Stimulated activated CD8-positive, alpha-beta memory T cell treated with anti-CD3 and anti-CD28 coated beads, Interleukin-12 subunit alpha, Interleukin-12 subunit beta, amount 100 ng/mL, for 24 hours (primary cell): ENCODE measurements at regions not wholly inside any gene's neighbourhood (a gene's known extent, or its start where the extent isn't known, plus 50 kb on each side); places are given as distances from the start of the nearest gene placed in this dataset.

Source experiments
- DNase-seq: peaks from one replicate; pipeline ENCODE4 v3.0.0-alpha.2; 2020; ENCODE audit errors: extremely low read depth

GRCh38 chr10:131773370-131774343, 127.2 kb upstream of the PPP2R2D start:
- no peak for DNase-seq

DNA sequence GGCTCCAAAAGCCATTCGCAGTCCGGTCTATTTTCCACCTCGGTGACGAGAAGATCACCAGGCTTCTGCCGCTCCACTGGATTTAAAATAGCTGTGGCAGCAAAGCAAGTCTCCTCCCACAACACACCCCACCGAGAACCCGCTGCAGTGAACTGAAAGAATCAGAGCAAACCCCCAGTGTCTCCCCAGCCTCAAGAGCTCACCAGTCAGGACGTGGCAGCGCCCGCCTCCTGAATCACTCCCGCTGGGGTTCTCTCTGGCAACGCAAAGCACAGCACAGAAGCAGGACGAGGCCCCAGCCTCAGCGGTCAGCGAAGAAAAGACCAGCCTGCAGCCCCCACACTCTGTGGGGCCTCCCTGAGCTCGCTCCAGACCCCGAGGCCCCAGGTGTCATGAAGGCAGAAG, 126.1 kb upstream of the PPP2R2D start:
- no peak for DNase-seq

DNA sequence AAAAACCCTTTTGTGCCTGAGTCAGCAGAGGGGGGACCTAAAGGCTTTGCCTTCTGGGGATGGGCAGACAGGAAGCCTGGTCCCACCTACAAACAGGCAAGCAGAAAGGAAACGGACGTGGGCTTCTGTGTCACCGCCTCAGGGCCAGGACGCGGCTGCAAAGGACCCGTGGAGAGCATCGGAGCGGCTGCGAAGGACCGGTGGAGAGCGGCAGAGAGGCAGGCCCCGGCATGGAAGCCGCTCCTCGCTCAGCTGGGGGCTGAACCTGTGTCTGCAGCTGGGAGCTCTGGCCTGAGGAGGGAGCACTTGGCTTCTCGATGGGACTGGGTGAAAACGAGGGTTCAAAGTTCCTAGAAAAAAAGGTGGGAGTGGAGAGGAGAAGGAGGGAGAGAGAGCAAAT, 125.4 kb upstream of the PPP2R2D start:
- no peak for DNase-seq

GRCh38 chr10:131775833-131776232, 125.0 kb upstream of the PPP2R2D start:
- no peak for DNase-seq

DNA sequence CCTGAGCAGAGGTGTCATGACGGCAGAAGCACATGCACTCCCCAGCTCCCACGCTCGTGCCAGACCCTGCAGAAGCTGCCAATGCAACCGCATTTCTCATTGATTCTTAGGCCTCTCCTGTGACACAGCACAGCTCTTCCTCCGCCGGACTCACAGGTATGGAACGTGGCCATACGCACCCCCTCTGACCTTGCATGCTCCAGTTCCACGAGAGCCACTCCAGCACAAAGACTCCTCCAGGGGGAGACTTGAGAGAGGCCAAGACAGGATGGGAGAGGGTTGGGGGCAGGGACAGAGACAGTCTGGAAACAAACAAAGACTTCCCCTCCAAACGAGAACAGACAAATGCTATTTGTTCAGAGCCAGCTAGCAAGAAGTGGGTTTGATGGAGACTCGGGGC, 124.3 kb upstream of the PPP2R2D start:
- no peak for DNase-seq

GRCh38 chr10:131777162-131777561, 123.6 kb upstream of the PPP2R2D start:
- DNase-seq = no peak

DNA sequence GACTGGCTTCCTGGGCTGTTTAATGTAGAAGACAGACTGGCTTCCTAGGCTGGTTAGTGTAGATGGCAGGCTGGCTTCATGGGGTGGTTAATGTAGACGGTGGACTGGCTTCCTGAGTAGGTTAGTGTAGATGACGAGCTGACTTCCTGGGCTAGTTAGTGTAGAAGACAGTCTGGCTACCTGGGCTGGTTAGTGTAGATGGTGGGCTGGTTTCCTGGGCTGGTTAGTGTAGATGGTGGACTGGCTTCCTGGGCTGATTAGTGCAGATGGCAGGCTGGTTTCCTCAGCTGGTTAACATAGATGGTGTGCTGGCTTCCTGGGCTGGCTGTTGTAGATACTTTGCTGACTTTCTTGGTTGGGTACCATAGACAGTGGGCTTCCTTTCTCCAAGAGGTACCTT, 122.9 kb upstream of the PPP2R2D start:
- DNase-seq = no peak

- DNase-seq = no peak
Measured at GRCh38 chr10:131778385-131778784, 122.4 kb upstream of the PPP2R2D start.

DNA sequence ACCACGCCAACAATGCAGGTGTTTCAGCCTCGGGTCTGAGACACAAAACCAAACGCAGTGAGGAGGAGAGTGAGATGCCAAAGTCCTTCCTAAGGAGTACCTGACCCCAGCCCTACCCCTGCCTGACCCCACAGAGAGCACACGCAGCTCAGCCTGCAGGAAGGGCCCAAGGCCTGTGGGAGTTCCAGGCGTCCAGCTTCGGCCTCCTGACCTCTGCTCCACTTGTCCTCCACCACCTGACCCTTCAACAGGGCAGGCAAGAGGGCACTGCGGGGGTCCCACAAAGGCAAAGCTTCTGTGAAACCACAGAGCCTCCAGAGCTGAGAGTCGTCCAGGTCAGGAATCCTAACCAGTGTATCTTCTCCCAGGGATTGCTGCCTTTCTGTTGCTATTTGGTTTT, 122.0 kb upstream of the PPP2R2D start:
- DNase-seq = no peak

- DNase-seq = no peak
Measured at GRCh38 chr10:131779661-131780394, 121.0 kb upstream of the PPP2R2D start.

- DNase-seq = no peak
Measured at GRCh38 chr10:131781076-131781475, 119.7 kb upstream of the PPP2R2D start.

- no peak for DNase-seq
Measured at GRCh38 chr10:131781791-131782190, 119.0 kb upstream of the PPP2R2D start.

DNA sequence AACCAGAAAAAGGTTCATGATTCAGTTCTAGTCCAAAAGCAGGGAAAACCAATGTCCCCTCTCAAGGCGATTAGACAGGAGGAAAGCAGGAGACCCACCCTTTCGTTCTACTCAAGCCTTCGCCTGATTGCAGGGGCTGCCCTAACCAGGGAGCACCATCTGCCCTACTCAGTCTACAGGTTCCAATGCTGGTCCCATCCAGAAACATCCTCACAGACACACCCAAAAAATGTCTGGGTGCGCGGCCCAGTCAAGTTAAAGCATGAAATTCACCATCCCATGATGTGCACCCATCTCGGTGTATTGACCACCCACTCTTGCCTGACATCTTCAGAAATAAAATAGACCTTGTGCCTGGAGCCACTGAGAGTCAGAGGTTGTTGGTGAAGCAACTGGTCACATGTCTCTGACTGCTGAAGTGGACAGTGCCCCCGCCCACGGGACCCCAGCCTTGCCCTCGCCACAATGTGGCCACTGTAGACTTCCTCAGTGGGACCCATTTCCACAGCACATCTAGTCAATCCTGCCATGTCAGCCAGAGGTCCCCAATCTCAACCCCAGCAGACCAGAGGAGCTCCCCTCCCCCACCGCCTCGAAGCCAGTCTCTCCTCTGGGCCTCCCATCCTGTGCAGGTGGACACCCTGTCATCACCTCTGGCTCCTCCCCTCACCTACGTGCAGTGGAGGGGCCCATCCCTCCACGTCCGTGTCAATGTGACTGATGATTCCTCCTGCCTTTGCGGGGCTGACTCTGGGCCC, 116.3 kb upstream of the PPP2R2D start:
- DNase-seq = no peak

- no peak for DNase-seq
Measured at GRCh38 chr10:131785121-131785460, 115.7 kb upstream of the PPP2R2D start.

GRCh38 chr10:131786756-131787605, 113.8 kb upstream of the PPP2R2D start:
- DNase-seq = no peak

DNA sequence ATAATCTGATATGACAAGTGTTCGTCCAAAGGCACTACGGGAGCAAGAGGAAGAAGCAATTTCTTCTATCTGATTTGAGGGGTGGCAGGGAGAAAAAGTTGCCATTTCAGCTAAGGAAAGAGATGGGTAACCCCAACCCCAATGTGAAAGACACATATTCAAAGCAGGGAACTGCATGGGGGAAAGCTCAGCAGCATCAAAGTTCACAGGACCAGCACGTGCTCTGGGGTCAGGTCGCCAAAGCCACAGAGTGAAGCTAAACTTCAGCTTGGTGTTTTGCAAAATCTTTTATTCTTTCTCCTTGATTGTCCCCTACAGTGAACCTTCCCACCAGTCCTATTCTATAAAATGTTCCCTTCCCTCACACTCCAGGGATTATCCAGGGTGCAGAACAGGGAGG, 112.8 kb upstream of the PPP2R2D start:
- no peak for DNase-seq

GRCh38 chr10:131788386-131788785, 112.4 kb upstream of the PPP2R2D start:
- no peak for DNase-seq

DNA sequence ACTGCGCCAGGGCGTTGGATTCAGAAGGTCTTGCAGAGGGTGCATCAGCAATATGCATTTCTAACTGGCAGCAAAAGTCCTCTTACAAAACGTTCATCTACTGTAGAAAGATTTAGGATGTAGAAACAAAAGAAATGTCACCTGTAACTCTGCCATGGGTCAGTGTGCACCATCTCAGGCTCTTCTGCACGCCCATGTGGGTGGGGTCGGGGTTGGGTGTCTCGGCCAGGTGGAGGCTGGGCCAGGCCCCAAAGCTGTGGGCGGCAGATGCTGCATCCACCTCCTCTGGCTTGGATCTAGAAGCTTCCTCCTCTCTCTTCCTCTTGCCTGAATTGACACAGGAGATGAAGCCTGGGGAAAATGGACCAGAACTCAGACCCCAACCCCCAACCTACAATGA, 111.3 kb upstream of the PPP2R2D start:
- DNase-seq = no peak

- DNase-seq = no peak
Measured at GRCh38 chr10:131790021-131790420, 110.8 kb upstream of the PPP2R2D start.

- DNase-seq = no peak
Measured at GRCh38 chr10:131792011-131792651, 108.7 kb upstream of the PPP2R2D start.

DNA sequence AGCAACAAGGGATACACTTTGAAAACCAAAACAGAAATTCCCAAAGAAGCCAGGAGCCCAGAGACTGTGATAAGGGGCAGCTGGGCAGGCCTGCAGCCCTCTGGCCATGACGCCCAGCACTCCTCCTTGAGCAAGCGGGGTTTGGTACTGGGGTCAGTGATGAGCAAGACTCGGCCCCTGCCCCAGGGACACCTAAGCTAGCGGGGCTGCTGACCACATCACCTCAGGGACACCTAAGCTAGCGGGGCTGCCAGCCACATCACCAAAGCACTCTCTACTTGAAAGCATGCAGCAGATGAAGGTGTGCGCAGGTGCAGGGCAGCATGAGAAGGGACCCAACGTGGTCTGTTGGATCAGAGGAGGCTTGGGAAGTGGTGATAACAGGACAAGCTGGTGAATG, 108.0 kb upstream of the PPP2R2D start:
- DNase-seq = no peak
